NCI-H345 treated with DMSO at 0.1 percent for 48 hours (cell line): ENCODE measurements at regions not wholly inside any gene's neighbourhood (a gene's known extent, or its start where the extent isn't known, plus 50 kb on each side); places are given as distances from the start of the nearest gene placed in this dataset.

Source experiments
- DNase-seq: peaks from one replicate; lab custom pipeline; 2025; ENCODE audit not compliant: unreplicated experiment; lab: John Stamatoyannopoulos, UW

- DNase-seq: no peak
Measured at GRCh38 chr14:54342806-54343205, 54.0 kb upstream of the CDKN3 start.

- DNase-seq: peak; percentile 73
Measured at GRCh38 chr14:54343272-54344121, 53.3 kb upstream of the CDKN3 start.

- no peak for DNase-seq
Measured at GRCh38 chr14:54344445-54344844, 52.4 kb upstream of the CDKN3 start.

- no peak for DNase-seq
Measured at GRCh38 chr14:54346257-54346656, 50.5 kb upstream of the CDKN3 start.
